ENCODE measurements at regions not wholly inside any gene's neighbourhood (a gene's known extent, or its start where the extent isn't known, plus 50 kb on each side); places are given as distances from the start of the nearest gene placed in this dataset.

DNA sequence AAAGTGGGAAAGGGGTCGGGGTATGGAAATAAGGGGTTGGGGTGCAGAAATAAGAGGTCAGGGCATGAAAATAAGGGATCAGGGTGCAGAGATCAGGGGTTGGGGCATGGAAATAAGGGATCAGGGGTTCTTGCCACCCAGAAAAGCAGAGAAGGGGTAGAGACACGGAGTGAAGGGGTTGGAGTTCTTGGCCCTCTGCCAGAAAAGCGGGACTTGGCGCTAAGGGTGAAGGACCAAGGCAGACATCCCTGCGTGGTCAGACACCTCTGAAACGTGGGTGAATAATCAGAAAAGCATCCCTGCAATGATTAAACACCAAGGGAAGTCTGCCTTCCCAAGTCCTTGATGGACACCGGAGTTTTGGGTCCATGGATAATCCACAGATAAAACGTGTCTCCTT, 1521.6 kb upstream of the SLC39A10 start:
- BruUV-seq (replicated peaks), result no TSS peak
- no peak for DNase-seq (ENCODE audit: low spot score)
- no peak for ATAC-seq
- TF ChIP-seq LCORL (IDR thresholded peaks at IDR 0.05) (peak; percentile 62; the same call in 1 of the 2 replicates), LCORL (CRISPR knock-in tag; IDR thresholded peaks at IDR 0.05) (no peak), ZEB1 (IDR thresholded peaks at IDR 0.05; ENCODE audit: insufficient replicate concordance, low read depth) (no peak)
- H3K4me2 ChIP-seq (ENCODE audit: low read depth, low read length), result no peak overlapping the region
- FAIRE-seq, result no peak
- no peaks in the 10 kb centered on the region for H4K20me1 ChIP-seq (ENCODE audit: insufficient read depth, low read length)
- CTCF ChIA-PET (ENCODE audit: low intra/inter-chr PET ratio, low total read pairs), result no interaction called here
- no peak overlapping the region for H3K9ac ChIP-seq (ENCODE audit: insufficient read depth, low read depth, low read length)
- H3K4me1 ChIP-seq (ENCODE audit: insufficient read depth, low read length), result no peaks in the 10 kb centered on the region
- POLR2A ChIA-PET, result no interaction called here
- no peaks in the 10 kb centered on the region for H3K9me3 ChIP-seq (ENCODE audit: low read length)
- intact Hi-C loops (cut with micrococcal nuclease; ENCODE audit: unreplicated experiment) (no loop called here), in situ Hi-C loops (cut with HindIII; ENCODE audit: extremely low pct_ligation_motif_present, low pct_unique_long_range_greater_than_20kb) (no loop called here)
- H3K36me3 ChIP-seq (replicated peaks in 1 of 2; ENCODE audit: control insufficient read depth in 1 of 2, insufficient read depth in 2 of 2, low read length in 2 of 2), result no peaks in the 10 kb centered on the region
- H3K27me3 ChIP-seq (ENCODE audit: control insufficient read depth in 1 of 2, insufficient read depth in 2 of 2, low read length in 2 of 2), result no peaks in the 10 kb centered on the region
- no peak overlapping the region for H3K4me3 ChIP-seq (replicated peaks in 1 of 3; ENCODE audit: insufficient read depth in 1 of 3, low read depth in 2 of 3, low read length in 3 of 3)
- H3K79me2 ChIP-seq (ENCODE audit: insufficient read depth, low read length), result no peaks in the 10 kb centered on the region
- no peak overlapping the region for H3K27ac ChIP-seq (ENCODE audit: extremely low read length, insufficient read depth, low read length)
- WGBS (ENCODE audit: low lambda C conversion rate), result 6% methylated on average over 8 of the region's 8 CpGs
- H2AFZ ChIP-seq (ENCODE audit: low read length), result no peak overlapping the region

DNA sequence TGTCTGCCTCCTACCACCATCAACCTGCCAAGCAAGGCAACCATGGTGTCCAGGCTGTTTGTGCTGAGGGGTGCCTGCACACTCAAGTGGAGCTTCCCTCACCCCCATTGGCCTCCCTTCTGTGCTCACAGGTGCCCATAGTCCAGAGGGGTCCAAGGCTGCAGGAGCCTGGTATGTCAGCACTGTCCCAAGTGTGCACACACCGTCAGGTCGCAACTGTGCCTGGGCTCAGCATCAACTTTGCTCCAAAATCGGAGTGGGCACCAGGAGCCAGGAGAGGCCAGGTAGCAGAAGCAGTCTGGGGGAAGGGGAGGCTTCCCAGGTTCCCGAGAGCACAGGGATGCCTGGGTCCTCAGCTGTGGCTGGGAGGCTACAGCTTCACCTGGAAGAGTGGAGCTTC, 1528.2 kb upstream of the SLC39A10 start:
- no peaks in the 10 kb centered on the region for H3K79me2 ChIP-seq (ENCODE audit: insufficient read depth, low read length)
- in situ Hi-C loops (cut with HindIII; ENCODE audit: extremely low pct_ligation_motif_present, low pct_unique_long_range_greater_than_20kb), result no loop called here
- CTCF ChIA-PET (ENCODE audit: low intra/inter-chr PET ratio, low total read pairs), result no interaction called here
- BruUV-seq (replicated peaks), result no TSS peak
- H3K4me1 ChIP-seq (ENCODE audit: insufficient read depth, low read length), result no peaks in the 10 kb centered on the region
- H3K9ac ChIP-seq (ENCODE audit: insufficient read depth, low read depth, low read length), result no peak overlapping the region
- H3K27ac ChIP-seq (ENCODE audit: extremely low read length, insufficient read depth, low read length), result no peak overlapping the region
- TF ChIP-seq ZEB1 (IDR thresholded peaks at IDR 0.05; ENCODE audit: insufficient replicate concordance, low read depth) (no peak), KLF9 (CRISPR knock-in tag; IDR thresholded peaks at IDR 0.05; ENCODE audit: low read depth) (no peak), NFE2L2 (IDR thresholded peaks at IDR 0.05; ENCODE audit: low read length) (no peak), TGIF2 (CRISPR knock-in tag; IDR thresholded peaks at IDR 0.05) (no peak), ZNF615 (CRISPR knock-in tag; IDR thresholded peaks at IDR 0.05; ENCODE audit: borderline replicate concordance) (no peak), ZNF75D (CRISPR knock-in tag; IDR thresholded peaks at IDR 0.05; ENCODE audit: borderline replicate concordance) (no peak), ZNF605 (CRISPR knock-in tag; IDR thresholded peaks at IDR 0.05) (no peak), ATM (IDR thresholded peaks at IDR 0.05; ENCODE audit: borderline replicate concordance) (no peak), RBAK (CRISPR knock-in tag; IDR thresholded peaks at IDR 0.05) (no peak), POGZ (CRISPR knock-in tag; IDR thresholded peaks at IDR 0.05) (no peak), NFIB (CRISPR knock-in tag; IDR thresholded peaks at IDR 0.05; ENCODE audit: borderline replicate concordance) (no peak), HMGA1 (CRISPR knock-in tag; conservative IDR thresholded peaks at IDR 0.05) (no peak), TBX3 (IDR thresholded peaks at IDR 0.05; ENCODE audit: borderline replicate concordance) (no peak), TOE1 (CRISPR knock-in tag; IDR thresholded peaks at IDR 0.05) (no peak), ZMYM3 (CRISPR knock-in tag; IDR thresholded peaks at IDR 0.05) (no peak)
- TF ChIP-seq, protein P1, sequence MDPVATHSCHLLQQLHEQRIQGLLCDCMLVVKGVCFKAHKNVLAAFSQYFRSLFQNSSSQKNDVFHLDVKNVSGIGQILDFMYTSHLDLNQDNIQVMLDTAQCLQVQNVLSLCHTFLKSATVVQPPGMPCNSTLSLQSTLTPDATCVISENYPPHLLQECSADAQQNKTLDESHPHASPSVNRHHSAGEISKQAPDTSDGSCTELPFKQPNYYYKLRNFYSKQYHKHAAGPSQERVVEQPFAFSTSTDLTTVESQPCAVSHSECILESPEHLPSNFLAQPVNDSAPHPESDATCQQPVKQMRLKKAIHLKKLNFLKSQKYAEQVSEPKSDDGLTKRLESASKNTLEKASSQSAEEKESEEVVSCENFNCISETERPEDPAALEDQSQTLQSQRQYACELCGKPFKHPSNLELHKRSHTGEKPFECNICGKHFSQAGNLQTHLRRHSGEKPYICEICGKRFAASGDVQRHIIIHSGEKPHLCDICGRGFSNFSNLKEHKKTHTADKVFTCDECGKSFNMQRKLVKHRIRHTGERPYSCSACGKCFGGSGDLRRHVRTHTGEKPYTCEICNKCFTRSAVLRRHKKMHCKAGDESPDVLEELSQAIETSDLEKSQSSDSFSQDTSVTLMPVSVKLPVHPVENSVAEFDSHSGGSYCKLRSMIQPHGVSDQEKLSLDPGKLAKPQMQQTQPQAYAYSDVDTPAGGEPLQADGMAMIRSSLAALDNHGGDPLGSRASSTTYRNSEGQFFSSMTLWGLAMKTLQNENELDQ (CRISPR knock-in tag; IDR thresholded peaks at IDR 0.05; ENCODE audit: borderline replicate concordance), result no peak
- DNase-seq (ENCODE audit: low spot score), result no peak
- ATAC-seq, result no peak
- no peaks in the 10 kb centered on the region for H4K20me1 ChIP-seq (ENCODE audit: insufficient read depth, low read length)
- 0% methylated on average over 3 of the region's 4 CpGs for WGBS (ENCODE audit: low lambda C conversion rate)
- POLR2A ChIA-PET, result no interaction called here
- no peak overlapping the region for H2AFZ ChIP-seq (ENCODE audit: low read length)
- no peak for FAIRE-seq
- no peaks in the 10 kb centered on the region for H3K27me3 ChIP-seq (ENCODE audit: control insufficient read depth in 1 of 2, insufficient read depth in 2 of 2, low read length in 2 of 2)
- no peaks in the 10 kb centered on the region for H3K36me3 ChIP-seq (replicated peaks in 1 of 2; ENCODE audit: control insufficient read depth in 1 of 2, insufficient read depth in 2 of 2, low read length in 2 of 2)
- H3K4me3 ChIP-seq (replicated peaks in 1 of 3; ENCODE audit: insufficient read depth in 1 of 3, low read depth in 2 of 3, low read length in 3 of 3), result no peak overlapping the region
- H3K4me2 ChIP-seq (ENCODE audit: low read depth, low read length), result no peak overlapping the region
- intact Hi-C loops (cut with micrococcal nuclease; ENCODE audit: unreplicated experiment), result no loop called here
- no peaks in the 10 kb centered on the region for H3K9me3 ChIP-seq (ENCODE audit: low read length)
